ENCODE measurements at regions not wholly inside any gene's neighbourhood (a gene's known extent, or its start where the extent isn't known, plus 50 kb on each side); places are given as distances from the start of the nearest gene placed in this dataset.

- in situ Hi-C loops (cut with HindIII; ENCODE audit: low sequenced_read_pairs) = no loop called here
These were observed 239.8 kb upstream of the TLE3 start for GRCh38 chr15:70337277-70338186.

DNA sequence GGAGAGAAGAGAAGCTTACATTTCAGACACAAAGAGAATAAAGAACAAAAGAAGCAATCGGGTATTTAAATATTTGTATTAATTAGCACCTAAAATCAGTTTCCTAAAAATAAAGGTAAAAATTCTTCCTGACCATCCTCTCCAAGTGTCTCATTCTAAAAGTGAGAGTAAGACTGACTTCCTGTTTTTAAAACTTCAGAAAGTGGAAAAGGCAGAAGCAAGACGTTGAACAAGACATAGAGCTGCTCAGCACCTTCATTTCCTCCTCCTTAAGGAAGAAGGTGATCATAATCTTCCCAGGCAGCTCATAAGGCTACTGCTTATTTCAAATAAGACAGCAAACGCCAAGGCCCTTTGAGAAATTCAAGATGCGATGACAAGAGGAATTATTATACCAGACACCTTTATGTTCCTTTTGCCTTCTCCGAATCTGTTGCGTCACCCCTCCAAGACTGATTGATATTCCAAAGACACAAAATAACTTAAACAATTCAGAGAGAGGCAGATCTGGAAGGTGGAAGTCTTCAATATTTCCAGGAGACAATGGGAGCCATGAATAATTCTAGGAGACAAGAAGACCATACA, 238.8 kb upstream of the TLE3 start:
- in situ Hi-C loops (cut with HindIII; ENCODE audit: low sequenced_read_pairs) = no loop called here

DNA sequence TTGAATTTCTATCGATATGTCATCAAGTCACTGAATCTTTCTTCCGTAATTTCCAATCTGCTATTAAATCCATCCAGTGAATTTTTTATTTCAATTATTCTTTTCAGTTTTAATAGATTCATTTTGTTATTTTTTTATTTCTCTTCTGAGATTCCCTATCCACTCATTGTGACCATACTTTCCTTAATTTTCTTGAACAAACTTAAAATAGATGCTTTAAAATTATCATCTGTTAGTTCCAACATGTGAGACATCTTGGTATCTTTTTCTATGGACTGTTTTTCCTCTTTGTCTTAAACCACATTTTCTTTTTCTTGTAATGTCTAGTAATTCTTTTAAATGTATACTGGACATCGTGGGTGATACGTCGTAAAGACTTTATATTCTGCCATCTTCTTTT, 236.6 kb upstream of the TLE3 start:
- in situ Hi-C loops (cut with HindIII; ENCODE audit: low sequenced_read_pairs) = no loop called here

DNA sequence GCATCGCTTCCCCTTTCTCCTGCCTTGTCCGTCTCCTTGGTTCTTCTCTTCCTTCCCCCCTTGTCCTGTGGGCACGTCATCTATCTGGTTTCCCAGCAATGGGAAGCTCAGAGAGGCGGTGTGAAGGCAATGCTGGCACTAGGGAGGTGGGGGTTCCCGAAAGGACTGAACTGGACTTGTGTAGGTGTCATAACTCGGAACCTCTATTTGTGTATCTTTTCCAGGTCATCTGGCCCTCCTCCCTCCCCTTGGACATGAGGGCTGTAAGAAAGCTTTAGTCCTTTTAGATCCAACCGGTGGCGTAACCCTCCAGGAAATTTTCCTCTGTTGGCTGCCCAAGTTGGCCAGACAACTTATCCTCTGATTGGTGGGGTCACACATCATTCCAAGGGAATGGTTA, 231.5 kb upstream of the TLE3 start:
- in situ Hi-C loops (cut with HindIII; ENCODE audit: low sequenced_read_pairs) = no loop called here

DNA sequence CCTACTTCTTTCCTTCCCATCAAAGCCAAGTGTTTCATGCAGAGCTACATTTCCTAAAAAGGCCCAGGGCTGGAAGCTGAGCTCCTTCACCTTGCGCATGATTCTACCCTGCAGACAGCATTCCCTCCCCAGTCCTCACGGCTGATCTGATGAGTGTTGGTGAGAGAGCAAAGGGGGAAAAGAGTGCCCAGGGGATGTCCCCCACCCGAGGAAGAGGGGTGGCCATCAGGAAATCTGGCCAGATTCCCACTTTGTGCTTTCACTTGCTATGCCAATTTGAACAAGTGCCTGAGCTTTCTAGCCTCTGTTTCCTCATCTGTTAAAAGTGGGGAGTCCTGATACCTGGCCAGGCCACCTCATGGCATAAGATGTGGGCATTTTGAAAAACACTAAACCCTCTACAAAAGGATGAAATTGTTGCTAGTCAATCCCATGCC, 231.0 kb upstream of the TLE3 start:
- in situ Hi-C loops (cut with HindIII; ENCODE audit: low sequenced_read_pairs) = no loop called here

GRCh38 chr15:70327856-70328678, 230.3 kb upstream of the TLE3 start:
- in situ Hi-C loops (cut with HindIII; ENCODE audit: low sequenced_read_pairs) = no loop called here

GRCh38 chr15:70327328-70327855, 229.7 kb upstream of the TLE3 start:
- in situ Hi-C loops (cut with HindIII; ENCODE audit: low sequenced_read_pairs) = no loop called here

DNA sequence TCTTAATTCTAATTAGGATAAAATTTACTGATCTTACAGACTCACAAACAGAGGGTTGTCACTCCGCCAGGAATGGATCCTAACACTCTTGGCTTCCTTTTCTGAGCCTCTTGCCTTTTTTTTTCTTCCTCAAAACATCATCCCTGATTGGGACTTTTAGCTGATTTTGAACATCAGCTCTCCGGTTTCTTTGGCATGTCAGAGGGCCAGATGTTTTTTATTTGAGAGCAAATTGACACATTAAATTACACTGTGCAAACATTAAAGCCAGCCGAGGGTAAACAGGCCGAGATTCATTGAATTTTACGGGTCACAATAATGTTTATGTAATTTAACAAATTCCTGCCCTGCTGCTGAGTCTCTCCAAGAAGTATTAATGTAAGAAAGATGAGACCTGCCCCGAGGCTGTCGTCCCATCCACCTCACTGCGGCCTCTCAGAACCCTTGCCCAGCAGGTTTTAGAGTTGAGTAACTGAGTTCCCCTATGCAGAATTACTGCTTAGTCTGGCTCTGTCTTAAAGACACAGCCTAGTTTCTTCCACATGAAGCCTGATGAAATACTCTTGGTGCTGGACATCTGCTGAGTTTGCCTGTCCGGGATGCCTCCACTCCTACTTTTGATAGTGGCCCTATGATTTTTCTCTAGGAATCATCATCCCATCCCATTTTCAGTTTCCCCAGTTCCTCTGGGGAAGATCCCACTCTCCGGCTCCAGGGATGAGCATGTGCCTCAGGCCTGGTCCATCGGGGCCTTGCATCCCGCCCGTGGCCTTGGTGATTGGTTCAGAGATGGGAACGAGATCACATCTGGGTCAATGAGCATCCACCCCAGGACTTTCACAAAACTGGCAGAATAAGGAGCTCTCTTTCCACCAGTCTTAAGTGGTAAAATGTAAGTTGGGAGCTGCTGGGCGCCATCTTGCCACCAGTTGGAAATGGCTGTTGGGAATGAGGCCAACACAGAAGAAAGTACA, 226.6 kb upstream of the TLE3 start:
- in situ Hi-C loops (cut with HindIII; ENCODE audit: low sequenced_read_pairs) = no loop called here

GRCh38 chr15:70323111-70323851, 225.6 kb upstream of the TLE3 start:
- in situ Hi-C loops (cut with HindIII; ENCODE audit: low sequenced_read_pairs) = no loop called here

- in situ Hi-C loops (cut with HindIII; ENCODE audit: low sequenced_read_pairs) = no loop called here
These were observed 224.4 kb upstream of the TLE3 start for GRCh38 chr15:70322051-70322668.

- in situ Hi-C loops (cut with HindIII; ENCODE audit: low sequenced_read_pairs) = no loop called here
These were observed 223.6 kb upstream of the TLE3 start for GRCh38 chr15:70321172-70321819.

GRCh38 chr15:70320482-70320881, 222.8 kb upstream of the TLE3 start:
- in situ Hi-C loops (cut with HindIII; ENCODE audit: low sequenced_read_pairs) = no loop called here

DNA sequence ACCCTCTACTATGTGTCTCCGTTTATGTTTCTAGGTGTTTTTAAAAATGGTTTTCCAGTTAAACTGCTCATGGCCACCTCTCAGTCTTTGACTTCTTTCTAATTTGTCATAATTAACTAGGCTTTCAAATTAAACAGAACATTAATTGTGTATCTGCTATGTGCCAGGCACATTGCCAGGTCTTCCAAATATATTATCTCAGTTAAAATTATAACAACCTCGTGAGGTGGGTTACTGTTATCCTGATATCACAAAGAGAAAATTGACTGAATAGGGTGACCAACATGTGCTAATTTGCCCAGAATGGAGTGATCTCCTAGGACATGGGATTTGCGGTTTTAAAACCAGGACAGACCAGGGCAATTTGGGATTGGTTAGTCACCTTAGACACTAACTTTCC, 222.4 kb upstream of the TLE3 start:
- in situ Hi-C loops (cut with HindIII; ENCODE audit: low sequenced_read_pairs) = no loop called here

DNA sequence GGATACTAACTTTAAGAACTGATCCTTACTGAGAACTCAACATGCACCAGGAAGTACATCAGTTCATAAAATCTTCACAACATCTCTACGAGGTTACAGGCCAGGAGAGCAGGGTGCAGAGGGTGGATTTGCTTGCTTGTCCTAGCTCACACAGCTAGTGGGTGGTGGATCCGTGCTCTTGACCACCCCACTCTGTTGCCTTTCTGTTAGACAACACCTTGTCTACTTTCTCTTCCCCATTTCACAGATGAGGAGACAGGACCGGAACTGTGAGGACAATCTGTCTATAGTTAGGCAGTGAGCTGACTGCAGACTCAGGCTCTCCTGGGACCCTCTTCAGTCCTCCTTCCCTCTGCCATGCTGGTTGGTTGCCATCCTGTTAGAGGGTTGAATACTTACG, 221.7 kb upstream of the TLE3 start:
- in situ Hi-C loops (cut with HindIII; ENCODE audit: low sequenced_read_pairs) = no loop called here

GRCh38 chr15:70318594-70319465, 221.1 kb upstream of the TLE3 start:
- in situ Hi-C loops (cut with HindIII; ENCODE audit: low sequenced_read_pairs) = no loop called here

GRCh38 chr15:70316059-70316600, 218.4 kb upstream of the TLE3 start:
- in situ Hi-C loops (cut with HindIII; ENCODE audit: low sequenced_read_pairs) = no loop called here

DNA sequence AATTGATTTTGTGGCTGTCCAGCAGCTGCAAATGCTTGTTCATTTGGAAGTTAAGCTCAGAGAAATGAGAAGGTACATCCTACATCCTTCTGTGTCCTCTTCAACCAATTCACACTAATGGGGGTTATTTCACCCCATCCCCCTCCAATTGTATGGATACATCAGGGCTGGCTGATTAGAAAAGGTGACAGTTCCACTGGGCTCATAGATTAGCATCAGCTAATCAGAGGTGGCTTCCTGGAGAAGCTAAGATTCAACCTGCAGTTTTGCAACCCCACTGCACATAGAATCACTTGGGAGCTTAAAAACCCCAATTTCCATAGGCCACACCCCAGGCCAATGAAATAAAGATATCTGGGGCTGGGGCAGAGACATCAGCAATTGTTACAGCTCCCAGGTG, 217.7 kb upstream of the TLE3 start:
- in situ Hi-C loops (cut with HindIII; ENCODE audit: low sequenced_read_pairs) = no loop called here

All from DLD1 (cell line).